ENCODE measurements at regions not wholly inside any gene's neighbourhood (a gene's known extent, or its start where the extent isn't known, plus 50 kb on each side); places are given as distances from the start of the nearest gene placed in this dataset.

- Histone ChIP-seq H3K4me2 (replicated peaks; ENCODE audit: low read depth, low read length, poor library complexity, severe bottlenecking) (no peak overlapping the region), H3K79me2 (ENCODE audit: control insufficient read depth, insufficient read depth, low read length) (no peaks in the 10 kb centered on the region), H3K27me3 (replicated peaks in 1 of 4; ENCODE audit: control extremely low read depth in 1 of 4, control insufficient read depth in 3 of 4, insufficient read depth in 4 of 4, low read length in 3 of 4) (no peaks in the 10 kb centered on the region), H3K27ac (ENCODE audit: low read length in 2 of 2) (no peak overlapping the region), H3K4me3 (ENCODE audit: control extremely low read depth in 1 of 5, extremely low read depth in 1 of 5, insufficient read depth in 1 of 5, low read depth in 2 of 5, low read length in 4 of 5) (no peak overlapping the region), H3K36me3 (replicated peaks in 1 of 2; ENCODE audit: control extremely low read depth in 1 of 2, control insufficient read depth in 1 of 2, extremely low read depth in 1 of 2, insufficient read depth in 2 of 2, low read length in 1 of 2) (no peaks in the 10 kb centered on the region), H3K9ac (ENCODE audit: low read length) (no peak overlapping the region), H3K9me3 (ENCODE audit: control extremely low read depth in 1 of 3, control insufficient read depth in 2 of 3, insufficient read depth in 1 of 3, low read length in 2 of 3) (no peaks in the 10 kb centered on the region), H2AFZ (ENCODE audit: insufficient read depth, low read depth, low read length, poor library complexity, severe bottlenecking) (no peak overlapping the region), H4K20me1 (ENCODE audit: control insufficient read depth, insufficient read depth, low read length, poor library complexity, severe bottlenecking) (no peaks in the 10 kb centered on the region), H3K4me1 (ENCODE audit: control insufficient read depth in 2 of 2, insufficient read depth in 2 of 2, low read length in 2 of 2) (peaks cover 7 to 9% of the 10 kb centered on the region in 2 donors)
- Mint-ChIP-seq H3K4me1 (peaks cover 16% of the 10 kb centered on the region), H3K27me3 (no peaks in the 10 kb centered on the region), H3K27ac (no peak overlapping the region), H3K9me3 (ENCODE audit: insufficient read depth) (no peaks in the 10 kb centered on the region), H3K4me3 (no peak overlapping the region)
- DNase-seq: no peak
- no peak for TF ChIP-seq CTCF (IDR thresholded peaks at IDR 0.05)
- no peak for TF ChIP-seq EZH2 (IDR thresholded peaks at IDR 0.05; ENCODE audit: borderline replicate concordance, insufficient read depth, low read depth, low read length, poor library complexity, severe bottlenecking)
- WGBS (ENCODE audit: insufficient coverage): 97% methylated on average over 4 of the region's 6 CpGs
- ChIA-PET CTCF (no interaction called here), POLR2A (no interaction called here)
- ATAC-seq (ENCODE audit: low read depth): no peak
- intact Hi-C loops (cut with micrococcal nuclease): no loop called here
Measured at GRCh38 chr6:137737836-137738596, 129.0 kb upstream of the TNFAIP3 start.

GRCh38 chr6:137738931-137739504, 128.0 kb upstream of the TNFAIP3 start:
- TF ChIP-seq EZH2 (IDR thresholded peaks at IDR 0.05; ENCODE audit: borderline replicate concordance, insufficient read depth, low read depth, low read length, poor library complexity, severe bottlenecking): no peak
- no peak for TF ChIP-seq CTCF (IDR thresholded peaks at IDR 0.05)
- ChIA-PET POLR2A (no interaction called here), CTCF (no interaction called here)
- H3K27ac Mint-ChIP-seq: no peak overlapping the region
- Histone ChIP-seq H4K20me1 (ENCODE audit: control insufficient read depth, insufficient read depth, low read length, poor library complexity, severe bottlenecking) (no peaks in the 10 kb centered on the region), H3K79me2 (ENCODE audit: control insufficient read depth, insufficient read depth, low read length) (no peaks in the 10 kb centered on the region), H3K27me3 (replicated peaks in 1 of 4; ENCODE audit: control extremely low read depth in 1 of 4, control insufficient read depth in 3 of 4, insufficient read depth in 4 of 4, low read length in 3 of 4) (no peaks in the 10 kb centered on the region), H3K9ac (ENCODE audit: low read length) (no peak overlapping the region), H3K36me3 (replicated peaks in 1 of 2; ENCODE audit: control extremely low read depth in 1 of 2, control insufficient read depth in 1 of 2, extremely low read depth in 1 of 2, insufficient read depth in 2 of 2, low read length in 1 of 2) (no peaks in the 10 kb centered on the region), H3K4me1 (ENCODE audit: control insufficient read depth in 2 of 2, insufficient read depth in 2 of 2, low read length in 2 of 2) (peaks cover 7 to 9% of the 10 kb centered on the region in 2 donors), H3K4me2 (replicated peaks; ENCODE audit: low read depth, low read length, poor library complexity, severe bottlenecking) (no peak overlapping the region), H3K9me3 (ENCODE audit: control extremely low read depth in 1 of 3, control insufficient read depth in 2 of 3, insufficient read depth in 1 of 3, low read length in 2 of 3) (no peaks in the 10 kb centered on the region), H3K4me3 (ENCODE audit: control extremely low read depth in 1 of 5, extremely low read depth in 1 of 5, insufficient read depth in 1 of 5, low read depth in 2 of 5, low read length in 4 of 5) (no peak overlapping the region), H2AFZ (ENCODE audit: insufficient read depth, low read depth, low read length, poor library complexity, severe bottlenecking) (no peak overlapping the region), H3K27ac (ENCODE audit: low read length in 2 of 2) (no peak overlapping the region)
- ATAC-seq (ENCODE audit: low read depth) (no peak), DNase-seq (no peak)
- no peaks in the 10 kb centered on the region for H3K9me3 Mint-ChIP-seq (ENCODE audit: insufficient read depth)
- H3K4me3 Mint-ChIP-seq: no peak overlapping the region
- intact Hi-C loops (cut with micrococcal nuclease): no loop called here
- peaks cover 16% of the 10 kb centered on the region for H3K4me1 Mint-ChIP-seq
- H3K27me3 Mint-ChIP-seq: no peaks in the 10 kb centered on the region
- WGBS (ENCODE audit: insufficient coverage): no CpG with 5 or more reads among the region's 4 CpGs
